GM12892 (cell line): ENCODE measurements at regions not wholly inside any gene's neighbourhood (a gene's known extent, or its start where the extent isn't known, plus 50 kb on each side); places are given as distances from the start of the nearest gene placed in this dataset.

Experiments
- DNase-seq: peaks from one replicate; pipeline ENCODE4 v3.0.0; 2011; ENCODE audit not compliant: insufficient read length
- FAIRE-seq: peaks from 2 replicates; lab custom pipeline; 2011; peaks lifted over from hg19 to GRCh38; lab: Jason Lieb, UNC
- POLR2A ChIP-seq: IDR thresholded peaks from 2 replicates; pipeline ENCODE4 v1.6.1; 2011; ENCODE audit warnings: low read depth, low read length, control low read depth
- POLR2AphosphoS5 ChIP-seq: IDR thresholded peaks from 2 replicates; pipeline ENCODE4 v1.6.1; 2011; ENCODE audit warnings: low read depth, low read length, control low read depth
- TAF1 ChIP-seq: IDR thresholded peaks from 2 replicates; pipeline ENCODE4 v1.6.1; 2011; ENCODE audit warnings: low read depth, mild to moderate bottlenecking, control low read depth, low read length, borderline replicate concordance

DNA sequence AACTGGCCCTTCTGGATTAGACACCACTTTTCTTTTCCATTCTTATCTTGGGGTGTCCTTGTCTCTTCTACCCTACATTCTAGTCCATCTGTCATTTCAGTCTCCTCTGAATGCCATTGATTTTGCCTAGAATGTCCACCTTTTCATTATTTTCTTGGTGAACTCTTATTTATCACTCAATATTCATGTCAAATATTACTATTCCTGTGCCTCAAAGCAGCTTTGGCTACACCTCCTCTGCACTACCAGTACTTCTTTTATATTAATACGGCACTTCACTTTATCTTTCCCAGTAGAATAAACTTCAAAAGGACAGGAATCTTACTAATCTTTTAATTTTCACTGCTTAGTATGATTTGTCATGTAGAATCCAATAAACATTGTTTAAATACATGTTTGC is 186.4 kb upstream of the DPYD start:
- FAIRE-seq, result no peak
- TF ChIP-seq POLR2A (no peak), TAF1 (no peak), POLR2AphosphoS5 (no peak)

DNA sequence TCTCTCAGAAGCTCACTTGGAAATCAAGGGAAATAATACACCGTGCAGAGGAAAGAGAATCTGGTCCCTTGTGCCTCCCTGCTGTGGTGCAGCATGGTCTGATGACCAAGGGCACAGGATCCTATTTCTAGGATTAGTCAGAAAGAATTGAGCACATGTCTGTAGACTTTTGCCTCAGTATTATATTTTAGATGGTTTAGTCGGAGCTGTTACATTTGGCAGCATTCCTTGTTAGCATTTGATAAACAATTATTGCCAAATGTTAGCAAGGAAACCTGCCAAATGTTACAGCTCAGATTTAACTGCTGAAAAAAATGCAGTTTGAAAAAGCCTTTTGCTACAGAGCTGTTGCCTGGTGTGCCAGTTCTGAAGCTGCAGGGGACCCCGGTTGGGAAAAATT is 183.5 kb upstream of the DPYD start:
- FAIRE-seq, result no peak
- TF ChIP-seq POLR2A (no peak), TAF1 (no peak), POLR2AphosphoS5 (no peak)
- no peak for DNase-seq

More for the DNA sequence above, 186.4 kb upstream of the DPYD start:
- DNase-seq, result no peak

DNA sequence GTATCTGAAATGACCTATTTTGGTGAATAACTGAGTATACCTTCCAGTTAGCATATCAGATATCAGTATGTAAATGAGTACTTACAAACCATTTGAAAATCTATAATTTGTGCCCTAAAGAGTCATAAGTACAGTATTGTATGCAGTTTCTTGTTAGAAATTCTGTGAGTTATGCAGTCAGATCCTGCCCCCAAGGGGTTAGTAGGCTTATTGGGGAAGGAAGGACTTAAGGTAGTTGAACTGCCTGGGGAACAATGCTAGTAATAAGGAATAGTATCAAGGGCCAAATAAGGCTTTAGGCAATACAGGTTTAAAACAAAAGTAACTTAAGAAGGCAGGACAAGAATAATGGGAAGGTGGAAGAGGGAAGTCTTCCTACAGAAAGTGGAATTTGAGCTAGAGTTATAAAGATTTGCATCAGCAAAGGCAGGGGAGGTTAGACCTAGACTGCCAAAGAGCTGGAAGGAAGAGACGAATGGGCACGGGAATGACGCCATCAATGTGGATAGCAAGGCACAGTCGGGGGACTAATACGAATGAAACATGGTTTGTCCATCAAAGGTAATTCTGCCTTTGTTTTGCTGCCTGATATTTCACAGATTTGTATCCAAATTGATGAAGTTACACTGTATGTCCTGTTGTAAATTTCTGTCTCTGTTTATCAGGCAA is 182.9 kb upstream of the DPYD start:
- TF ChIP-seq TAF1, result no peak
- no peak for TF ChIP-seq POLR2AphosphoS5
- no peak for TF ChIP-seq POLR2A
- no peak for DNase-seq
- FAIRE-seq, result no peak

DNA sequence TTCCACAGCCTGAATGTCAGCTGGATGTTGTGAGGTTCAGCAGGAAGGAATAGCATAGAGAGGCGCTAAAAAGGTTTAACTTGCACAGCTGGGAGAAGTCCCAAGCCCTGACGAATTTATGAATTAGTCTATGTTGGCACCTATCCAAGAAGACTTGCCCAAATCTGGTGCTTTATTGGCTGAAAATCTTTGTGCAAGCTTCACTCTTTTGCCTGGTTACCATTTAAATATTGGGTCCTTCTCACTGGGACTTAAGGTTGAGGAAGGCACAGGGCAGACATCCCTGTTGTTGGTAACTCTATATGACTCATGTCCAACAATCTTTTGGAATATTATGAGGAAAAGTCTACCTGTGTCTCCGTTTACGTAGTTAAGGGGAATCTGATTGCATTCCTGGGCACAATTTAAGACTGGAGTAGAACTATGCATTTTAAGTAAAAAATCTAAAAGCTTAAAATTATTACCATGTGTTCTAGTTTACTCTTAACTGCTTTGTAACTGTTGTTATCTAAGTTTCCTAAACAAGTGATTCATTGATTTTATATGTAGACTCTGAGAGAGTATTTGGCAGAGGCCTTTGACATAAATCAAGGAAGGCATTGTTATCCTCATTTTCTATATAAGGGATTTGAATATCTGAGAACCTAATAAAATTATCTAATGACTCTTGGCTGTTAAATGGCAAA is 181.7 kb upstream of the DPYD start:
- TF ChIP-seq POLR2AphosphoS5 (no peak), TAF1 (no peak), POLR2A (no peak)
- DNase-seq (no peak), FAIRE-seq (no peak)

DNA sequence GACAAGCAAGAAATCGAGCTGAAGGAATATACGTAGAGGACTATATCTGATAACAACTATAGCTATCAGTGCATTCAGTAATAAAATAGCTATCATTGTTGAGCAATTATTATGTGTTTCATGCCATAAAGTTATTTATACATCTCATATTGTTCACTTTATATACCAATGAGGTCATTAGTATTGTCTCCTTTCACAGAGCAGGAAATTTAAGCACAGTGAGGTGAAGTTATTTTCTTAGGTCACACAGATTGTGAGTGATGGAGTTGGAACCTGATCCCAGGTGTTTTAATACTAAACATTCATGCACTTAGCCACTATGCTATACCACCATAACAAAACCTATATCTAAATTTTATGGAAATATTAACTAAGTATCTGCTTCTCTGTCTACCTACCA is 180.5 kb upstream of the DPYD start:
- no peak for TF ChIP-seq POLR2A
- TF ChIP-seq TAF1, result no peak
- TF ChIP-seq POLR2AphosphoS5, result no peak
- no peak for FAIRE-seq
- DNase-seq, result no peak

DNA sequence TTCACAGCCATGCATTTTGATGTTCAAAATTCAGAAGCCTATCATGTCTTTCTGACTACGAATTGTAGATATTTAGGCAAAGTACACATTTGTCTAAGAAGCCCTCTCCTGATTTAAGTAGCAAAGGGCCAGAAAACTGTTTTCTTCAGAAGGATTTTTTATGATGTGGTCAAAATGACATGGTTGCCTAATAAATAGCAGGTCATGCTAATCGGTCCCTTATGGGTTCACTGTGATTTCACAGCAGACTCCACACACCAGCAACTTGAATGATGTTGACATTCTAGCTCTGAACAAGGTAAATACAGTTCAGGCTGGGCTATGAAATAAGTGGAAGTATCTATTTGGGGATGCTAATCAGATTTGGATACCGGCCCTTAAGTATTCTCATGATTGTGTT is 178.7 kb upstream of the DPYD start:
- no peak for DNase-seq
- no peak for TF ChIP-seq POLR2AphosphoS5
- no peak for TF ChIP-seq POLR2A
- TF ChIP-seq TAF1, result no peak

DNA sequence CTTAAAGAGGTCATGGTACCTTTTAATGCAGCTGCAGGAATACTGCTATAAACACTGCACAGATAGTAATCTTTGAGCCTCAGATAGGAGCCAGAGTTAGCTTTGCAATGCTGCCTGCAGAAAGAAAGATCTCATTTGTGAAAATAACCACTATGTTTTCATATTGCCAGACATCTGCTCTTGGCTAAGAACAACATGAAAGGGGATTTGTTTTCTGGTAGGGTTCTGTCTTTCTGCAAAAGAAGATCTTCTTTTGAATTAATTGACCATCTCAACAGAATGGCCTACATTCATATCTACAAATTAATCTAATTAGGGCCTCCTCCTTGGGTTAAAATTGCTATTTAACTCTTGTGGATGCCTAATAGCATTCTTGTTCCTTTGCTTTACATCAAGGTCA is 177.6 kb upstream of the DPYD start:
- FAIRE-seq (no peak), DNase-seq (no peak)
- TF ChIP-seq POLR2AphosphoS5 (no peak), TAF1 (no peak), POLR2A (no peak)

More for the DNA sequence above, 178.7 kb upstream of the DPYD start:
- no peak for FAIRE-seq

DNA sequence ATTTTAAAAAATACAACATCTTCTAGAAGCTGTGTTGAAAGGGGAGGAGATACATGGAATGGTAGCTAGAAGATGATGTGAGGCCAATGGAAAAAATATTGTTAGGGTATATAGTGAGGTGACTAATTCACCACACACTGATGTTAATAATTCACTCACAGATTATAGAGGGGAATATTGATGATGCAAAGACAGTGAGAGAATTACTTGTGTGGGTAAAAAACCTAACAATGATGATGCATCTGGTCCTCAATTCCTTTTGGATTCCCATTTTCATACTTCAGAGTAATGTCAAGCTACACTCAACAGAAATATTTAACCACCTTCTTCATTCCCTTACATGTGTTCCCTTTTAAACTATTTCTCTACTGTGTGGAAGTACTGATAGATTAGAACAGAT is 169.5 kb upstream of the DPYD start:
- no peak for DNase-seq
- TF ChIP-seq TAF1 (no peak), POLR2AphosphoS5 (no peak), POLR2A (no peak)
- FAIRE-seq, result no peak

DNA sequence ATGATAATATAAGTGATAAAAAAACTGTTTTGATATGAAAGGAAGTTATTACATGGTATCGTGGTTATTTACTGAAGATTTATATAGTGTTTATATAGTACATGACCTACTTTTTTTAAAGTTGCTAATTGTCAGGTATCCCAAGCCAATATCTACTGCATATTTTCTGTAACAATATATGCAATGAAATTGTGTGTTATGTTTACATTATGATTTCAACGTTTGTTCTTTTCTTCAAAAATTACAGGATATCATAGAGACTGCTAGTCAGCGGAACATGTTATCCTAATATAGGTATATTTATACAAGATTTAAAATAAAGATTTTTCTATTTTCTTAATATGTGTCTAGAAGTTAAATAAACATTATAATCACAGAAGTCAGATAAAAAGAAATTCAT is 167.5 kb upstream of the DPYD start:
- FAIRE-seq (no peak), DNase-seq (no peak)
- TF ChIP-seq POLR2AphosphoS5 (no peak), TAF1 (no peak), POLR2A (no peak)

DNA sequence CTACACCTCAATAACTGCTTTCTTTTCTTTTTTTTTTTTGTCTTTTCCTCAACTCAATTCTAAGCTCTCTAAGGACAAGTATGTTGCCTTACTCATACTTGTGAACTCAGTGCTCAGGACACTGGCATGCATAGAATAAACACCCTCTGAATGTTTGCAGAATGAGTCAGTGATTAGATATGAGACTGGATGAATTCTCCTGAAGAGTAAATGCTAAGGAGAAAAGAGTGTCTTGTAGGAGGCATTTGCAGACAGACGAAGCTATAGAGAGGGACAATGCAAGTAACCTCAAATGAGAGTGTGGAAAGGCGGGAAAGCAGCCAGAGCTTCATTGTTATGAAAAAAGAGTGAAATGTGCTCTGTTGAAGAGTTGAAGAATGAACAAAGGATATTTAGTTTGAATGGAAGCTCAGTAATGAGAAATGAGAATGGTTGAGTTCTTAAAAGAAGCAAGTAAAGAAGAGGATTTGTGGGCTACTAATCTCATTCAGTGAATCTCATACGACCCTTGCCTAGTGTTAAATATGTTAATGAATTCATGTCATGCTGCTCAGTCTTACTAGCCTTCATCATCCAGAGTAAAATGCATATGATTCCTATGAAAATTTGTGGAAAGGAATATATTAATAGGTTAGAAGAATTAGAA is 166.1 kb upstream of the DPYD start:
- FAIRE-seq (no peak), DNase-seq (no peak)
- TF ChIP-seq TAF1 (no peak), POLR2A (no peak), POLR2AphosphoS5 (no peak)

DNA sequence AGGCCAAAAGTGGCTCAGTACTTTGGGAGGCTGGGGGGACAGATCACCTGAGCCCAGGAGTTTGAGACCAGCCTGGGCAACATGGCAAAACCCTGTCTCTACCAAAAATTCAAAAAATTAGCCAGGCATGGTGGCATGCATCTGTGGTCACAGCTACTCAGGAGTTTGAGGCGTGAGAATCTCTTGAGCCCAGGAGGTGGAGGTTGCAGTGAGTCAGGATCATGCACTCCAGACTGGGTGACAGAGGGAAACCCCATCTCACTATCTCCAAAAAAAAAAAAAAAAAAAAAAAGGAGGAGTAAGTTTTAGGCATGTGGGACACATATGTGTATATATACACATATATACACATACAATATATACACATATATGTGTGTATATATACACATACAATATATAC is 165.3 kb upstream of the DPYD start:
- no peak for DNase-seq
- FAIRE-seq, result no peak
- TF ChIP-seq TAF1, result no peak

DNA sequence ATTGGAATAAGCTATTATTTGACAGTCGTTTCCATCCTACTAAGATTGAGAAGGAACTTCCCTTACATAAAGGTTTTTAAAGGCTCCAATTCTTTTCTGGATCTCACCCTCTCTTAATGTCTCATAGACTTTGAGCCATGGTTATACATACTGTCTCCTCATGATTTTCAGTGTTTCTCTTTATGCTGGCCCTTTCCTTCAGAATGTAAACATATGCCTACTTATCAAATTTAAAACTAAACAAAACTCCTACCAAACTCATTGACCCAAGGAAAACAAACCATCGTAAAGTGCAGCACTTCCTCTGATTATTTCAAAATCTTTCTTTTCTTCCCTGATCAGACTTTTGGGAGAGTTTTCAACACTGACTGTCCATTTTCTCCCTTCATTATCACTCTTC is 163.4 kb upstream of the DPYD start:
- no peak for FAIRE-seq
- DNase-seq, result no peak
- TF ChIP-seq POLR2AphosphoS5, result no peak
- TF ChIP-seq TAF1, result no peak
- no peak for TF ChIP-seq POLR2A
